Neural cell (in vitro differentiated cells): ENCODE measurements at regions not wholly inside any gene's neighbourhood (a gene's known extent, or its start where the extent isn't known, plus 50 kb on each side); places are given as distances from the start of the nearest gene placed in this dataset.

Source experiments
- H2AFZ ChIP-seq: fragments of 200-600, 300-800 bp; sonication (generic), shearing (Covaris generic); 2 replicates; pipeline ENCODE4 v1.6.0; 2014; ENCODE audit warnings: low read depth, mild to moderate bottlenecking, antibody characterized with exemption, low read length, moderate library complexity
- H3F3A ChIP-seq: fragments of 200-600 bp; shearing (Covaris generic); 2 replicates; pipeline ENCODE4 v1.6.1; 2016; ENCODE audit warnings: mild to moderate bottlenecking, moderate library complexity, mixed read lengths, antibody characterized with exemption, low read length; ENCODE audit not compliant: insufficient read depth, poor library complexity, severe bottlenecking
- H3K27ac ChIP-seq: fragments of 200-600, 300-800 bp; sonication (generic), shearing (Covaris generic); 2 replicates; pipeline ENCODE4 v1.5.1; 2014; ENCODE audit warnings: mild to moderate bottlenecking, low read length, moderate library complexity
- H3K27me3 ChIP-seq: fragments of 300-800, 200-600 bp; sonication (generic), shearing (Covaris generic); 2 replicates; pipeline ENCODE4 v1.6.0; 2014; ENCODE audit warnings: mild to moderate bottlenecking, low read depth, low read length, moderate library complexity; ENCODE audit not compliant: insufficient read depth
- H3K36me3 ChIP-seq: fragments of 300-800, 200-600 bp; sonication (generic), shearing (Covaris generic); 2 replicates; pipeline ENCODE4 v1.5.1; 2014; ENCODE audit warnings: mild to moderate bottlenecking, antibody characterized with exemption, low read length, moderate library complexity; ENCODE audit not compliant: insufficient read depth
- H3K4me2 ChIP-seq: fragments of 300-800, 200-600 bp; sonication (generic), shearing (Covaris generic); 2 replicates; pipeline ENCODE4 v1.6.0; 2014; ENCODE audit warnings: mild to moderate bottlenecking, low read length
- H3K4me3 ChIP-seq: fragments of 300-800, 200-600 bp; sonication (generic), shearing (Covaris generic); 2 replicates; pipeline ENCODE4 v1.5.1; 2014; ENCODE audit warnings: mild to moderate bottlenecking, low read length, moderate library complexity
- H3K79me2 ChIP-seq: fragments of 200-600 bp; shearing (Covaris generic); replicated peaks from 2 replicates; pipeline ENCODE4 v1.6.0; 2014; ENCODE audit warnings: mild to moderate bottlenecking, low read length, moderate library complexity; ENCODE audit not compliant: insufficient read depth
- H3K9ac ChIP-seq: fragments of 300-800, 200-600 bp; sonication (generic), shearing (Covaris generic); 2 replicates; pipeline ENCODE4 v1.6.1; 2016; ENCODE audit warnings: mild to moderate bottlenecking, low read length, mixed read lengths
- H3K9me2 ChIP-seq: fragments of 200-600 bp; shearing (Covaris generic); 2 replicates; pipeline ENCODE4 v1.6.1; 2016; ENCODE audit warnings: mild to moderate bottlenecking, low read length, mixed read lengths; ENCODE audit not compliant: insufficient read depth
- H3K9me3 ChIP-seq: fragments of 200-600, 300-800 bp; sonication (generic), shearing (Covaris generic); 2 replicates; pipeline ENCODE4 v1.6.1; 2016; ENCODE audit warnings: mild to moderate bottlenecking, mixed run types, low read length, moderate library complexity, mixed read lengths
- H4K20me1 ChIP-seq: fragments of 200-600 bp; shearing (Covaris generic); 2 replicates; pipeline ENCODE4 v1.6.1; 2016; ENCODE audit warnings: mild to moderate bottlenecking, mixed run types; ENCODE audit not compliant: insufficient read depth
- EP300 ChIP-seq: fragments of 450-650 bp; conservative IDR thresholded peaks from 2 replicates; pipeline ENCODE4 v1.6.1; 2014; ENCODE audit warnings: antibody characterized with exemption, mild to moderate bottlenecking, moderate library complexity; ENCODE audit not compliant: poor library complexity, severe bottlenecking
- EZH2 ChIP-seq: fragments of 200-600, 300-800 bp; shearing (Covaris generic), sonication (generic); IDR thresholded peaks from 2 replicates; pipeline ENCODE4 v1.6.1; 2014; ENCODE audit warnings: antibody characterized with exemption, low read length, borderline replicate concordance, mild to moderate bottlenecking; ENCODE audit not compliant: insufficient read depth, poor library complexity, severe bottlenecking
- MXI1 ChIP-seq: fragments of 450-650 bp; conservative IDR thresholded peaks from 2 replicates; pipeline ENCODE4 v1.6.1; 2014; ENCODE audit warnings: antibody characterized with exemption, mild to moderate bottlenecking; ENCODE audit not compliant: poor library complexity, severe bottlenecking
- POLR2AphosphoS5 ChIP-seq: IDR thresholded peaks from 2 replicates; pipeline ENCODE4 v1.6.1; 2012
- RAD21 ChIP-seq: fragments of 450-650 bp; conservative IDR thresholded peaks from 2 replicates; pipeline ENCODE4 v1.6.1; 2014; ENCODE audit warnings: antibody characterized with exemption, mild to moderate bottlenecking, moderate library complexity
- SMC3 ChIP-seq: fragments of 450-650 bp; conservative IDR thresholded peaks from 2 replicates; pipeline ENCODE4 v1.6.1; 2014; ENCODE audit warnings: antibody characterized with exemption, mild to moderate bottlenecking, moderate library complexity; ENCODE audit not compliant: poor library complexity
- TAF1 ChIP-seq: IDR thresholded peaks from 2 replicates; pipeline ENCODE4 v1.6.1; 2012; ENCODE audit warnings: low read depth
- TF ChIP-seq, protein P1 (sequence below): IDR thresholded peaks from 2 replicates; pipeline ENCODE4 v1.6.1; 2012; ENCODE audit warnings: borderline replicate concordance
- TF ChIP-seq, protein P2 (sequence below): fragments of 450-650 bp; IDR thresholded peaks from 2 replicates; pipeline ENCODE4 v1.5.1; 2014; ENCODE audit warnings: antibody characterized with exemption, mild to moderate bottlenecking, moderate library complexity; ENCODE audit not compliant: poor library complexity, severe bottlenecking

- H2AFZ ChIP-seq: no peak overlapping the region
- H3K9me3 ChIP-seq: no peaks in the 10 kb centered on the region
- no peak overlapping the region for H3K27ac ChIP-seq
- no peaks in the 10 kb centered on the region for H3K9me2 ChIP-seq
- no peak overlapping the region for H3K9ac ChIP-seq
- no peaks in the 10 kb centered on the region for H3K27me3 ChIP-seq
- no peaks in the 10 kb centered on the region for H3K79me2 ChIP-seq
- H4K20me1 ChIP-seq: no peaks in the 10 kb centered on the region
- TF ChIP-seq, protein P1, sequence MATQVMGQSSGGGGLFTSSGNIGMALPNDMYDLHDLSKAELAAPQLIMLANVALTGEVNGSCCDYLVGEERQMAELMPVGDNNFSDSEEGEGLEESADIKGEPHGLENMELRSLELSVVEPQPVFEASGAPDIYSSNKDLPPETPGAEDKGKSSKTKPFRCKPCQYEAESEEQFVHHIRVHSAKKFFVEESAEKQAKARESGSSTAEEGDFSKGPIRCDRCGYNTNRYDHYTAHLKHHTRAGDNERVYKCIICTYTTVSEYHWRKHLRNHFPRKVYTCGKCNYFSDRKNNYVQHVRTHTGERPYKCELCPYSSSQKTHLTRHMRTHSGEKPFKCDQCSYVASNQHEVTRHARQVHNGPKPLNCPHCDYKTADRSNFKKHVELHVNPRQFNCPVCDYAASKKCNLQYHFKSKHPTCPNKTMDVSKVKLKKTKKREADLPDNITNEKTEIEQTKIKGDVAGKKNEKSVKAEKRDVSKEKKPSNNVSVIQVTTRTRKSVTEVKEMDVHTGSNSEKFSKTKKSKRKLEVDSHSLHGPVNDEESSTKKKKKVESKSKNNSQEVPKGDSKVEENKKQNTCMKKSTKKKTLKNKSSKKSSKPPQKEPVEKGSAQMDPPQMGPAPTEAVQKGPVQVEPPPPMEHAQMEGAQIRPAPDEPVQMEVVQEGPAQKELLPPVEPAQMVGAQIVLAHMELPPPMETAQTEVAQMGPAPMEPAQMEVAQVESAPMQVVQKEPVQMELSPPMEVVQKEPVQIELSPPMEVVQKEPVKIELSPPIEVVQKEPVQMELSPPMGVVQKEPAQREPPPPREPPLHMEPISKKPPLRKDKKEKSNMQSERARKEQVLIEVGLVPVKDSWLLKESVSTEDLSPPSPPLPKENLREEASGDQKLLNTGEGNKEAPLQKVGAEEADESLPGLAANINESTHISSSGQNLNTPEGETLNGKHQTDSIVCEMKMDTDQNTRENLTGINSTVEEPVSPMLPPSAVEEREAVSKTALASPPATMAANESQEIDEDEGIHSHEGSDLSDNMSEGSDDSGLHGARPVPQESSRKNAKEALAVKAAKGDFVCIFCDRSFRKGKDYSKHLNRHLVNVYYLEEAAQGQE: no peak
- TF ChIP-seq RAD21 (no peak), TAF1 (no peak), MXI1 (no peak), SMC3 (no peak), EZH2 (no peak), POLR2AphosphoS5 (no peak), EP300 (no peak)
- TF ChIP-seq, protein P2, sequence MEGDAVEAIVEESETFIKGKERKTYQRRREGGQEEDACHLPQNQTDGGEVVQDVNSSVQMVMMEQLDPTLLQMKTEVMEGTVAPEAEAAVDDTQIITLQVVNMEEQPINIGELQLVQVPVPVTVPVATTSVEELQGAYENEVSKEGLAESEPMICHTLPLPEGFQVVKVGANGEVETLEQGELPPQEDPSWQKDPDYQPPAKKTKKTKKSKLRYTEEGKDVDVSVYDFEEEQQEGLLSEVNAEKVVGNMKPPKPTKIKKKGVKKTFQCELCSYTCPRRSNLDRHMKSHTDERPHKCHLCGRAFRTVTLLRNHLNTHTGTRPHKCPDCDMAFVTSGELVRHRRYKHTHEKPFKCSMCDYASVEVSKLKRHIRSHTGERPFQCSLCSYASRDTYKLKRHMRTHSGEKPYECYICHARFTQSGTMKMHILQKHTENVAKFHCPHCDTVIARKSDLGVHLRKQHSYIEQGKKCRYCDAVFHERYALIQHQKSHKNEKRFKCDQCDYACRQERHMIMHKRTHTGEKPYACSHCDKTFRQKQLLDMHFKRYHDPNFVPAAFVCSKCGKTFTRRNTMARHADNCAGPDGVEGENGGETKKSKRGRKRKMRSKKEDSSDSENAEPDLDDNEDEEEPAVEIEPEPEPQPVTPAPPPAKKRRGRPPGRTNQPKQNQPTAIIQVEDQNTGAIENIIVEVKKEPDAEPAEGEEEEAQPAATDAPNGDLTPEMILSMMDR: no peak
- no peak overlapping the region for H3K4me2 ChIP-seq
- no peaks in the 10 kb centered on the region for H3F3A ChIP-seq
- H3K4me3 ChIP-seq: no peak overlapping the region
- no peaks in the 10 kb centered on the region for H3K36me3 ChIP-seq
These were observed 469.0 kb downstream of the TLL1 start for GRCh38 chr4:166341992-166342391.

DNA sequence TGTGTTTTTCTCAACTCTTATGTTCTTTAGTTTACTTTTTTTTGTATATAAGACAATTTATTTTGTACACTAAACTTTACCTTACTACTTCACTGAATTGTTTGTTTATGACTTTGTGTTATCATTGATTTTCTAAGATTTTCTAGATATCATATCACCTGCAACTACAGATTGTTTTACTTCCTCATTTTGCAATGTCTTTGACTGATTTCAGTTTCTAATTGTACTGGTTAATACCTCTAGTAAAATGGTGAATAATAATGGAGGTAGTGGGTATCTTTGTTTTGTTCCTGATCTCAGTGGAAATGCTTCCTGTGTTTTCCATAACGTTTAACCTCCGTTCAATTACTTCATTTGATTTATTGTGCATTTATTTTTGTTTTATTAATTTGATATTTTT, 490.2 kb downstream of the TLL1 start:
- no peak for TF ChIP-seq SMC3
- no peaks in the 10 kb centered on the region for H3K9me2 ChIP-seq
- no peak overlapping the region for H2AFZ ChIP-seq
- H3K4me3 ChIP-seq: no peak overlapping the region
- no peaks in the 10 kb centered on the region for H3K79me2 ChIP-seq
- no peaks in the 10 kb centered on the region for H4K20me1 ChIP-seq
- H3K27ac ChIP-seq: no peak overlapping the region
- H3F3A ChIP-seq: no peaks in the 10 kb centered on the region
- H3K9ac ChIP-seq: no peak overlapping the region
- no peaks in the 10 kb centered on the region for H3K27me3 ChIP-seq
- no peaks in the 10 kb centered on the region for H3K9me3 ChIP-seq
- no peak overlapping the region for H3K4me2 ChIP-seq
- no peaks in the 10 kb centered on the region for H3K36me3 ChIP-seq

GRCh38 chr4:166366012-166366411, 493.0 kb downstream of the TLL1 start:
- Histone ChIP-seq H2AFZ (no peak overlapping the region), H3K79me2 (no peaks in the 10 kb centered on the region), H3K27ac (no peak overlapping the region), H3K9me3 (no peaks in the 10 kb centered on the region), H4K20me1 (no peaks in the 10 kb centered on the region), H3K36me3 (no peaks in the 10 kb centered on the region), H3F3A (no peaks in the 10 kb centered on the region), H3K9ac (no peak overlapping the region), H3K4me3 (no peak overlapping the region), H3K4me2 (no peak overlapping the region), H3K27me3 (no peaks in the 10 kb centered on the region), H3K9me2 (no peaks in the 10 kb centered on the region)
- TF ChIP-seq POLR2AphosphoS5: no peak
- TF ChIP-seq RAD21: no peak
- TF ChIP-seq MXI1: no peak
- TF ChIP-seq, protein P1: no peak
- TF ChIP-seq EP300: no peak
- TF ChIP-seq TAF1: no peak
- TF ChIP-seq EZH2: no peak
- no peak for TF ChIP-seq SMC3
- TF ChIP-seq, protein P2: no peak
